Right forelimb (tissue), 1 donor: ENCODE measurements at regions not wholly inside any gene's neighbourhood (a gene's known extent, or its start where the extent isn't known, plus 50 kb on each side); places are given as distances from the start of the nearest gene placed in this dataset.
A peak's percentile ranks its signal among the peaks of the same experiment; 100 is the strongest.

ENCODE experiments used
- DNase-seq: peaks from one replicate; pipeline ENCODE4 v3.0.0-alpha.2; 2018

DNA sequence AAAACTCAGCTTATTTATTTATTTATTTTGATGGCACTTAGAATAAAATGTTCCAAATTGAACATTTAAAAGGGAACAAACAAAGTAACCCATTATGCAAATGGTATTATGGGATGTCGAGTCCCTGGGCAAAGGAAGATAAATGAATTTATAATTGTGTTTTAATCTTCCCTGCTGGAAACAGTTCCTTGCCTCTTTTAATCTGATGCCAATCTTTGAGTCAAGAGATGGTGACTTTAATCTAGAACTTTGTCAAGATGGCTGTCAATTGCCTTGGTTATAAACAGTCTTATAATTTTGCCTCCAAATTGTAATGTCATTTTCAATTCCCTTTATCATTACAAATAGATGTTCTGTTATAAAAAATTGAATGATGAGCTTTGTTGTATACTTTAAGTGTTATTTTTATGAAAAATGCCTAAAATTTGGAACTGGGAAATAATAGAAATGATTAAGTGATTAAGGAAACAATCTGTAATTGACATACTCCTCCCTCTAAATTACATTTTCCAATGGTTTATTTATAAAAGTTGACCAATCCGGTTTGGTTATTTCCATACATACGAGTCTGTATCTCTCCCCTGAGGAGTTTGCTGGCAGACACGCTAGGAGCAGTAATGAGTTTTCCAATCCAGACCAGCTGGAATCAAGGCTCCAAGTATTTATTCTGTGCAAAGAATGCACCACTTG, 134.9 kb upstream of the FRMD6 start:
- DNase-seq: peak; percentile 80

- DNase-seq: no peak
Observed at GRCh38 chr14:51518280-51518679, 133.4 kb upstream of the FRMD6 start.

- DNase-seq: no peak
Observed at GRCh38 chr14:51518711-51519110, 133.0 kb upstream of the FRMD6 start.

GRCh38 chr14:51520087-51520486, 131.6 kb upstream of the FRMD6 start:
- no peak for DNase-seq

DNA sequence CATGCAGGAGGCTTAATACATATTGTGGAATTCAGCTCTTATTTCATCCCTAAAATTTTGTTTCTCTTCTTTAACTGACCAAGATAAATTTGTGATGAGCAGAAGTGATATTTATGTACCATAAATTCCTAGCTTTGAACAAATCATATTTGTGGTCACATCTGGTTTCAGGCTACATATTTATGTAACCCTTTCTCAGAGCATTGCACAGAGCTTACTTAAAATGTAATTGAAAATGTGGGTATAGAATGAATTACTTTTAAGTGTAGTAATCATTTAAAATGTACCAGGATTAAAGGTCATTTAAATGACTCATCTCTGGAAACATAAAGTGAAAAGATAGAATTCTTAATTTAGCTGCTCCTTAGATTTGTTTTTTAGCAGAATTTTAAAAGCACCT, 129.9 kb upstream of the FRMD6 start:
- DNase-seq: no peak

- no peak for DNase-seq
Observed at GRCh38 chr14:51523243-51523642, 128.5 kb upstream of the FRMD6 start.

GRCh38 chr14:51525739-51526138, 126.0 kb upstream of the FRMD6 start:
- DNase-seq: no peak

DNA sequence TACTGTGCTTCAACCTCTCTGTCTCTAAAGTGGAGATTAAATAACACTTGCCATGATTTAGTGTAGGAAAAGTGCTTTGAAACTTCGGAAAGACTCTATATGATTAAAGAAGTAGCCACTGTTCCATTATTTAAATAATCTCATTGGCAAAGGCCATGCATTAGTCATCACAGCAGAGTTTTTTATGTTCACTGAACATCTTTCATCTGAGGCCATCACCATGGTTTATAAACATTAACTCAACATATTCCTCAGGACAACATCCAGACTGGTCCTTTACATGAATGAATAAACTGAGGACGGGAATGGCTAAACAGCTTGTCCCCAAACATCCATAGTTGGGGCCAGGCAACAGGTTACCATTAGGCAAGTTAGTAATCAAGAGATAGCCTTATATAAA, 124.6 kb upstream of the FRMD6 start:
- DNase-seq: no peak

DNA sequence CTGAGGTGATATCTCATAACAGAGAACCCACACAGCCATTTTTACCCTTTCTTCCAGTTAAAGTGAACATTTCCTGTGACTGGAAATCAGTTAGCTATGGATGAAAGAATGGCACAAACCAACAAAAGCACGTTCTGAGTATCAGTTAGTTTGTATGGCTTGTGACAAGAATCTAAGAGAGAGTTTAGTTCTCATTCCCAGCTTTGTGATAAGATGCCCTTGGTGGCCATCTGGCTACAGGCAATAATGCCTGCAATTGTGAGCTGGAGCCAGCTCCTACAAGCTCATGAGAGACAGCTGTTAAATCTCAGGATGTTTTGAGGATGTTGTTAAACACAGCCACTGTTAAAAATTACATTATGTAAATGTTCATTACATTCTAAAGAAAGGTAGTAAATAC, 122.0 kb upstream of the FRMD6 start:
- no peak for DNase-seq

DNA sequence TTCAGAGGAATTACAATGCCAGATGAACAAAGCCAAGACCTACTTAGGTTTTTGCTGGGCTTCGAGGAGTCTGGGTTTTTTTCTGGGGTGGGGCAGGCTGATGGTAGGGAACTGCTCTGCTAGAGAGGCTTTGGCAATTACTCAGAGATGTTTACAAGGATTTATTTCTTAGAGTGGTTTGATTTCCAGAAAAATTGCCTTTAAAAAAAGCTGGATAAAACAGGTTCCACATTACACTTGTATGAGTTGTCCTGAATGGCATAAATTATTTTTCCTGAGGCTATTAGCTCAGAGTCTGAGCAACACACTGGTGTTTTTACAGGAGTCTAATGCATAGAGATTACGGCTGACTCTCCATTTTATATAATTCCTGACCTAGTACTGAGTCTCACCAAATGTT, 118.5 kb upstream of the FRMD6 start:
- no peak for DNase-seq

DNA sequence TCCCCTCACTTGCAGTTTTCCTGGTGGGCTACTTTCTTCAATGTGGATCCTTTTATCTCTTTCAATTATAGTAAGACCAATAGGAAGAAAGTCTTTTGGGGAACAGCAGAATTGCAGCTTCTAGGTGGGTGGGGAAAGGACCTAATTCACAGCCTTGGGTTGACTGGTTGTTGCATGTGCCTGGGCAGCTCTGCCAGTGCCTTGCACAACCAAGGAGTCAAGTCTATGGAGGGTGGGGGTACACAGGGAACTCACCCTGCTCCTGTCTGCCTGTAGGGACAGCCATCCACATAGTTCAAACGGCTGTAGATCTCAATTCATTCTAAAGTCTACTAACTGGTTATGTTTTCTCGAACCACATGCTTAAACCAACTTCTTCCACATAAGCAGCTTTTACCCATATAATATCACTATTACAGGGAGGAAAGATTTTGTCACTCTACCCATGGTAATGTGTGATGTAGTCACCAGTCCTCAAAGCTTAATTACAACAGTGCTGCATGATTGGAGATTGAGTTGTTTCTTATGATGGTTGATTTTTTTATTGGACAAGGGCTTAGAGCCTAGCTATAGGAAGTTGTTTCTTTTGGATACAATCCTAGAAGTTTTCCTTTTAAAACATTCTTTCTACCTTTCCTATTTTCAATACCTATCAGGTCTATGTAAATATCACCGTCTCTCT, 117.7 kb upstream of the FRMD6 start:
- DNase-seq: no peak

GRCh38 chr14:51534610-51535011, 117.1 kb upstream of the FRMD6 start:
- DNase-seq: no peak

DNA sequence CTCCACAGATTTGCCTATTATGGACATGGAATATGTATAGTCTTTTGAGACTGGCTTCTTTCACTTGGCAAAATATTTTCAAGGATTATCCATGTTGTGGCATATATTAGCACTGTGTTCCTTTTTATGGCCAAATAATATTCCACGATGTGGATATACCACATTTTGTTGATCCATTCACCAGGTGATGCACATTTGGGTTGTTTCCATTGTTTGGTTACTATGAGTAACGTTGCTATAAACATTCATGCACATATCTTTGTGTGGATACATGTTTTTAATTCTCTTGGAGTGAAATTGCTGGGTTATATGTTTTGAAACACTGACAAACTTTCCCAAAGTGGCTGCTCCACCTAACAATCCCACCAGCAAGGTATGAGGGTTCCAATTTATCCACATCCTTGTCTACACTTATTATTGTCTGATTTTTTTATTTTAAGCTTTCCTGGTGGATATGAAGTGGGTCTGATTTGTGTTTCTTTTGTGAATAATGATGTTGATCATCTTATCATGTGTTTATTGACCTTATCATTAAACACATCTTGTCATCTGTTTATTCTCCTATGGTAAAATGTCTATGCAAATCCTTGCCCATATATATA, 116.2 kb upstream of the FRMD6 start:
- no peak for DNase-seq

DNA sequence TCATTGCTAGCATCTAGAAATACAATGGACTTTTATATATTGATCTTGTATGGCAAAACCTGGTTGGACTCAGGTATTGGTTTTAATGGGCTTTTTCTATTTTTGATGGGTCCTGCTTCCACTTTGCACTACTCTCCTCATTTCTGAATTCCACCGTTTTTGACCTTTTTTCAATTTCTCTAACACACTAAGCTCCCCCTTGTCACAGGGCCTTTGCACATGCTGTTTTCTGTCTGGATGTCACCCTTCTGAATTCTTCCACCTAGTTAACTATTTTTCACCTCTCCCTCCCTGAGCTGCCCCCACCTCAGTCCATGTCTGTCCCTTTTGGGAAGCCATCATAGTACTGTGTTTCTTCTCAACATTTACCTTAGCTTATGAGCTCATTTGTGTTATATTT, 112.7 kb upstream of the FRMD6 start:
- DNase-seq: no peak

DNA sequence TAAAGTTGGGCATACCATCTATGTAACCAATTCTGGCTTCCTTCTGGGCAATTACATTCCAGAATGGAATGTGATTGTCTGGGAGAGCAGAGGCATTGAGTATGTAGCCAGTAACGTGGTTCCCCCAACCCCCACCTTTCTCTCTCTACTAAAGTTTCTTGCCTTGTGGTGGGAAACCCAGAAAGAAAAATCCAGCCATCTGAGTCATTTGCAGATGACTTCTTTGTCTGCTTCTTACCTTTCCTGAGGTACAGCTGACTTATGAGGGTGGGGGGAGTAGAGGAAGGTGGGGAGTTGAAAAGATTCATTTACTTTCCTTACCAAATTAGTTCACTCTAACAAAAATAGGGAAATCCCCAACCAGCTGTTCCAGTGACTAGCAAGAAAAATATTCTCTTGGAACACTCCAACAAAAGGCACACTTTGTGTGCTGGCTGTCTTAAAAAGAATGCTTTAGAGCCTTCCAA, 112.1 kb upstream of the FRMD6 start:
- no peak for DNase-seq

DNA sequence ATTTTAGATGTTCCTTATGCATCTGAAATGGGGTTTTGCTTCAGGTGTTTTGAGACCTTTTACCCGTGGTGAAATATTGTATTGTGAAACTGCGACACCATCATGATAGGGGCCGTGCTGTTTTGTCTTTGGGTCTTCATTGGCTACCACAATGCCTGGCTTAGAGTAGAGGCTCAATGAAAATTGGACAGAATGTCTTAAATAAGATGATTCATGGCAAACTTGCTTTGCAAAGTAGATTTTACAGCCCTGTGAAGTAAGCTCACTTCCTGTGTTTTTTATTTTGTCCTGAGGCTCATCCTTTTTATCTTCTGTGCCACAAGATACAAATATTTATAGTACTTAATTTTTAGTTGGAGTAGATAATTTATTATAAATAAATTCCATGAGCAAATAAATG, 111.3 kb upstream of the FRMD6 start:
- DNase-seq: no peak

- DNase-seq: no peak
Observed at GRCh38 chr14:51544471-51544870, 107.2 kb upstream of the FRMD6 start.

DNA sequence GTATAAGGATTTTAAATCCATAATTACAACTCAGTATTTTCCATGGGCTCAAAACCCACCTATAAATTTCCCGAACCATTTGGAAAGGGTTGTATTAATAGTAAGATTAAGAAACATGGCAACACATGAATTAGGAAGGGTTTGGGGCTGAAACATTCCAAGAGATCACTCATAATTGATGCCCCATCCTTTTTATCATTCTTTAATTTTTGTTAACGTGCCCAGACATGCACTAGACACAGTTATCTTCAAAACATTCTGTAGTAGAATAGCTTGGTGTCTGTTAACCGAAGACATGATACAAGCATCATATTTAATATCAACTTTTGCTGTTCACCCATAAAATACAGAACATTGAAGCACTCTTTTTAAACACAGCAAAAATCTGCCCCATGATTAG, 106.8 kb upstream of the FRMD6 start:
- DNase-seq: no peak

- DNase-seq: no peak
Observed at GRCh38 chr14:51545396-51545795, 106.3 kb upstream of the FRMD6 start.

DNA sequence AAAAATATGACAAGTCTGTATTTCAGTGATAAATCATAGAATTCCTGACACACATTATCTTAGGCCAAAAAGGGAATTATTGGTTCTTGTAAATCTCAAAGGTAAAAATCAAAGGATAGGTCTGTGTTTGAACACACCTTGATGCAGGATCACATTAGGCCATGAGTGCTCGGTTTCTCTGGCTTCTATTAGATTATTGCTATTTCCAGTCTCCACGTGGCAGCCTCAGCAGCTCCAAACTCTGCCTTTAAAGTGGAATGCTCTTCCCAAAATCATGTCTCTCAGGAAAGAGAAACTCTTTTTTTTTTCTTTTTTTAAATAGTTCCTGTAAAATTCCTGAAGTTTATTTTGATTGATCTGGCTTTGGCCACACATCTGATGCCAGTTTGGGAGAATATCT, 105.6 kb upstream of the FRMD6 start:
- no peak for DNase-seq

DNA sequence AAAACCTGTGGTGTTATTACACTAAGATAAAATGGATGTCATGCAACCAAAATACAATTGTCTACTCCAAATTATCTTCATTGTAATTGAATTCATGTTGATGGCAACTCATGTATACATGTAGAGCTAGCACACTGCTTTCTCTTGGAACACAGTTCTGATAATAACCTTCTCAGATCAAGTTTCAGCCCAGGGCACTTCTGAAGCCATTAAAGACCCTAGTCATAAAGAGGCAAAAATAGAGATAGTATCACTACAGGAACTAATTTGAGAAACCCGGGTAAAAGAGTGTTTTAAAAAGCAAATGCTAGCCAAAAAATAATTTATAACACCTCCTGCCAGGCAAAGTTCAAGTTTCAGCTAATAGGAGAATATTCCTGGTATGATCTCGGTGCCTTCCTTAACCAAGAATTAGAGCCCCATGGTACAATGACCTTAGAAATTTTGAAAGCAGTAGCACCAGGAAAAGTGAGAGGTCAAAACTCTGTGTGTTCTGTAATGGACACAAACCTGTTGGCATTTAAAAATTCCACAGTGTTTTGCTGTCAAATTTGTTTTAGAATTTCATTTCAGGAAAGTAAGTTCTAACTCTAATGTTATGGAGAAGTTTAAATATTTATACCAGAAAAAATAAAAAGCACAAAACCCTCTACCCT, 105.0 kb upstream of the FRMD6 start:
- DNase-seq: no peak

DNA sequence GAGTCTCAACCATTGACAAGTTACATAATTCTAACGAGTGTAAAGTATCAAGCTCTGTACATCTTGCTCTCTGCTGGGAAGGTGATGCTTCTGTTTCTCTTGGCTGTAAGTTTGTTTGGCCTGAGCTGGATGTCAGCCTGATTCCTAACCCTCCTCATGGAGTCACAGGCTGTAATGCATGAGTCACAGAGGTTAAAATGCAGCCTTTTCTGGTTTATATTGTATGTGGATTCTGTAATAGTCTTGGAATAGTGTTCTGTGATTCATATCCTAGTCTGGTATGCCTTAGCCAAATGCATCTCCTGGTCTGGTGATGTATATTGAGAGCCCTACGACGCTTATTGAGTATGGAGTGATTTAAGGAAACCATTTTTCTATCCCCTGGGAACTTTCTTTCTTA, 104.5 kb upstream of the FRMD6 start:
- DNase-seq: peak; percentile 51

- DNase-seq: no peak
Observed at GRCh38 chr14:51547701-51548100, 104.0 kb upstream of the FRMD6 start.

DNA sequence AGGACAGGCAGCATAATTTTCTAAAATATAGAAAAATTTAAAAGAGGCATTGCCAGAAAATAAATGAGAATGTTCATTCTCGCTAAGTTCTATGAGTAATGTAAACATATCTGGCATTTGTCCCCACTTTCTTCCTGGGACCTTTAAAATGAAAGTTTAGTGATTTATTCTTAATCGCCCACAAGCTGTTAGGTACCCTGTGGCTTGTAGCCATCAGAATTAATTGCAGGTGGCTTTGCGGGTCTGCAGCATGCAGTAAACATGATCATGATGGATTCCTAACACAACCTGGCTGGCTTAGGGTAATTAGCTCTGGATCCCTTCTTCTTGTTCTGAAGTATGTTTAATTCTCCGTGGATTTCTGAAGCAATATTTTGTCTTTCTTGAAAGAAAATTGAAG, 103.5 kb upstream of the FRMD6 start:
- DNase-seq: no peak
